HCT116 (cell line): ENCODE measurements at regions not wholly inside any gene's neighbourhood (a gene's known extent, or its start where the extent isn't known, plus 50 kb on each side); places are given as distances from the start of the nearest gene placed in this dataset.

ENCODE experiments used
- ATAC-seq: fragments of 200-7000 bp; cut with Tn5 transposase; 2 replicates; pipeline ENCODE4 v1.9.1; 2020; ENCODE audit warnings: mild to moderate bottlenecking, moderate library complexity
- BruUV-seq: library from RNA; stranded (reverse); fragments of 400-500 nt; replicated peaks from 2 replicates; lab custom pipeline; 2021; lab: Mats Ljungman, UMichigan
- CTCF ChIA-PET: fragments of 300-600 bp; sonication (Branson Sonifier 250); formaldehyde crosslinking; loops from one replicate; lab custom pipeline; 2021; ENCODE audit warnings: antibody characterized with exemption; lab: Charles Lee
- POLR2A ChIA-PET: fragments of 300-600, 350-600 bp; sonication (Branson Sonifier 250); formaldehyde crosslinking; loops from one replicate; lab custom pipeline; 2021; ENCODE audit warnings: antibody characterized with exemption; lab: Charles Lee
- RAD21 ChIA-PET, 2 experiments: fragments of 300-600 bp; sonication (Branson Sonifier 250); formaldehyde crosslinking; loops; one replicate each; lab custom pipeline; 2023; ENCODE audit warnings: low total read pairs in 2 of 2; ENCODE audit not compliant: uncharacterized antibody in 2 of 2, unreplicated experiment in 2 of 2, low non-redundant PET in 1 of 2; lab: Charles Lee
- DNase-seq: peaks from one replicate; pipeline ENCODE4 v3.0.0-alpha.2; 2010; ENCODE audit warnings: low read depth, low spot score
- H2AFZ ChIP-seq: fragments of 200-600 bp; shearing (Covaris generic), sonication (generic); 2 replicates; pipeline ENCODE4 v1.6.1; 2017; ENCODE audit warnings: low read depth, mixed run types, mixed read lengths, antibody characterized with exemption, low read length; ENCODE audit not compliant: poor library complexity, severe bottlenecking
- H3K27ac ChIP-seq: 2 replicates; pipeline ENCODE4 v1.5.1; 2012; ENCODE audit warnings: low read depth, low read length
- H3K27me3 ChIP-seq: fragments of 200-600 bp; sonication (generic); 2 replicates; pipeline ENCODE4 v1.6.1; 2016; ENCODE audit warnings: mixed run types, low read length, mixed read lengths; ENCODE audit not compliant: insufficient read depth
- H3K36me3 ChIP-seq, 2 experiments: fragments of 200-500 bp in 1 of 2; fragments of 200-600 bp in 1 of 2; sonication (Bioruptor generic) in 1 of 2; sonication (generic) in 1 of 2; 2 replicates each; pipeline versions ENCODE4 v1.5.1 to v1.6.1; 2014 to 2016; ENCODE audit warnings: low read length in 2 of 2, inconsistent platforms in 1 of 2, mixed read lengths in 1 of 2, mixed run types in 1 of 2; ENCODE audit not compliant: insufficient read depth in 2 of 2, control insufficient read depth in 1 of 2
- H3K4me1 ChIP-seq, 2 experiments: fragments of 200-600 bp in 1 of 2; sonication (generic) in 1 of 2; 2 replicates each; pipeline versions ENCODE4 v1.5.1 to v1.6.1; 2012 to 2017; ENCODE audit warnings: low read length in 2 of 2, inconsistent platforms in 1 of 2, mild to moderate bottlenecking in 1 of 2, mixed read lengths in 1 of 2, mixed run types in 1 of 2, moderate library complexity in 1 of 2; ENCODE audit not compliant: insufficient read depth in 2 of 2, control insufficient read depth in 1 of 2
- H3K4me2 ChIP-seq: fragments of 200-600 bp; sonication (generic); 2 replicates; pipeline ENCODE4 v1.6.1; 2017; ENCODE audit warnings: mixed run types, low read length, mixed read lengths
- H3K4me3 ChIP-seq, 2 experiments: fragments of 200-600 bp in 1 of 2; sonication (generic) in 1 of 2; replicated peaks in 1 of 2; 2 replicates each; pipeline ENCODE4 v1.5.1; 2011 to 2016; ENCODE audit warnings: low read length in 2 of 2, control low read depth in 1 of 2, low read depth in 1 of 2, mild to moderate bottlenecking in 1 of 2, mixed read lengths in 1 of 2, mixed run types in 1 of 2
- H3K79me2 ChIP-seq: fragments of 200-600 bp; sonication (generic); 2 replicates; pipeline ENCODE4 v1.6.1; 2017; ENCODE audit warnings: mild to moderate bottlenecking, mixed run types, low read length, moderate library complexity, mixed read lengths; ENCODE audit not compliant: insufficient read depth
- H3K9ac ChIP-seq: fragments of 200-600 bp; sonication (generic); 2 replicates; pipeline ENCODE4 v1.6.1; 2016; ENCODE audit warnings: low read length, mixed read lengths
- H3K9me2 ChIP-seq: fragments of 200-600 bp; sonication (generic), shearing (Covaris generic); 2 replicates; pipeline ENCODE4 v1.6.1; 2017; ENCODE audit warnings: mixed run types, mild to moderate bottlenecking, moderate library complexity; ENCODE audit not compliant: insufficient read depth
- H3K9me3 ChIP-seq, 2 experiments: fragments of 200-500 bp in 1 of 2; fragments of 200-600 bp in 1 of 2; sonication (Bioruptor generic) in 1 of 2; sonication (generic) in 1 of 2; 2 replicates each; pipeline ENCODE4 v1.6.1; 2014 to 2017; ENCODE audit warnings: low read length in 2 of 2, mixed read lengths in 2 of 2, inconsistent platforms in 1 of 2, low read depth in 1 of 2, mild to moderate bottlenecking in 1 of 2, mixed run types in 1 of 2, moderate library complexity in 1 of 2; ENCODE audit not compliant: control insufficient read depth in 1 of 2, insufficient read depth in 1 of 2
- H4K20me1 ChIP-seq: fragments of 200-600 bp; sonication (generic), shearing (Covaris generic); 2 replicates; pipeline ENCODE4 v1.6.1; 2017; ENCODE audit warnings: mixed run types, mild to moderate bottlenecking, moderate library complexity; ENCODE audit not compliant: insufficient read depth
- ATF3 ChIP-seq: IDR thresholded peaks from 2 replicates; pipeline ENCODE4 v1.6.1; 2012
- CEBPB ChIP-seq: IDR thresholded peaks from 2 replicates; pipeline ENCODE4 v1.6.1; 2012; ENCODE audit warnings: low read depth
- EGR1 ChIP-seq: IDR thresholded peaks from 2 replicates; pipeline ENCODE4 v1.6.1; 2012; ENCODE audit warnings: low read depth
- ELF1 ChIP-seq: IDR thresholded peaks from 2 replicates; pipeline ENCODE4 v1.6.1; 2012; ENCODE audit warnings: low read depth, borderline replicate concordance
- EZH2 ChIP-seq: fragments of 200-600 bp; sonication (generic); IDR thresholded peaks from 2 replicates; pipeline ENCODE4 v1.6.1; 2017; ENCODE audit warnings: antibody characterized with exemption, mixed run types
- EZH2phosphoT487 ChIP-seq: fragments of 200-600 bp; IDR thresholded peaks from 2 replicates; pipeline ENCODE4 v1.6.1; 2018; ENCODE audit warnings: antibody characterized with exemption, borderline replicate concordance
- JUND ChIP-seq: IDR thresholded peaks from 2 replicates; pipeline ENCODE4 v1.6.1; 2012
- POLR2A ChIP-seq: IDR thresholded peaks from 2 replicates; pipeline ENCODE4 v1.7.0; 2011; ENCODE audit warnings: borderline replicate concordance; ENCODE audit not compliant: insufficient read depth, insufficient read length; ENCODE audit errors: extremely low read depth
- POLR2AphosphoS5 ChIP-seq: IDR thresholded peaks from 2 replicates; pipeline ENCODE4 v1.6.1; 2011; ENCODE audit warnings: mild to moderate bottlenecking, low read depth, low read length, moderate library complexity
- RAD21 ChIP-seq: IDR thresholded peaks from 2 replicates; pipeline ENCODE4 v1.6.1; 2012; ENCODE audit warnings: low read depth, mild to moderate bottlenecking
- SP1 ChIP-seq: IDR thresholded peaks from 2 replicates; pipeline ENCODE4 v1.6.1; 2012; ENCODE audit warnings: low read depth
- SRF ChIP-seq: IDR thresholded peaks from 2 replicates; pipeline ENCODE4 v1.6.1; 2012; ENCODE audit warnings: low read depth
- TCF7L2 ChIP-seq: IDR thresholded peaks from 2 replicates; pipeline ENCODE4 v1.7.0; 2011; ENCODE audit warnings: borderline replicate concordance, inconsistent platforms; ENCODE audit not compliant: insufficient read depth, insufficient read length; ENCODE audit errors: extremely low read depth
- YY1 ChIP-seq: IDR thresholded peaks from 2 replicates; pipeline ENCODE4 v1.6.1; 2011; ENCODE audit warnings: low read length, low read depth, moderate library complexity, mild to moderate bottlenecking; ENCODE audit not compliant: insufficient replicate concordance; ENCODE audit errors: extremely low read depth
- ZNF274 ChIP-seq: fragments of 200-500 bp; sonication (Bioruptor generic); IDR thresholded peaks from 2 replicates; pipeline ENCODE4 v1.6.1; 2014; ENCODE audit warnings: mild to moderate bottlenecking, low read depth, low read length, inconsistent platforms
- intact Hi-C: fragments of 100-400 bp; cut with micrococcal nuclease; formaldehyde crosslinking; loops from 2 replicates; pipeline ENCODE4 v1.10.0; 2022
- TF ChIP-seq, protein P1 (sequence below): IDR thresholded peaks from 2 replicates; pipeline ENCODE4 v1.6.1; 2011; ENCODE audit warnings: mild to moderate bottlenecking, low read length, moderate library complexity; ENCODE audit not compliant: insufficient replicate concordance; ENCODE audit errors: extremely low read depth
- TF ChIP-seq, protein P2 (sequence below): IDR thresholded peaks from 2 replicates; pipeline ENCODE4 v1.6.1; 2012; ENCODE audit warnings: low read depth

GRCh38 chr1:232307296-232308017, 322.5 kb downstream of the SIPA1L2 start:
- Histone ChIP-seq H3K4me2 (no peak overlapping the region), H3K4me3 (no peak overlapping the region), H3K4me1 (no peaks in the 10 kb centered on the region), H3K9ac (no peak overlapping the region), H4K20me1 (no peaks in the 10 kb centered on the region), H2AFZ (no peak overlapping the region), H3K27me3 (no peaks in the 10 kb centered on the region), H3K9me2 (no peaks in the 10 kb centered on the region), H3K9me3 (no peaks in the 10 kb centered on the region), H3K36me3 (no peaks in the 10 kb centered on the region), H3K79me2 (no peaks in the 10 kb centered on the region), H3K27ac (no peak overlapping the region)
- TF ChIP-seq JUND (no peak), YY1 (no peak), EZH2 (no peak), SP1 (no peak), POLR2AphosphoS5 (no peak), CEBPB (no peak), EZH2phosphoT487 (no peak), EGR1 (no peak), SRF (no peak), ATF3 (no peak), POLR2A (no peak), ZNF274 (no peak), TCF7L2 (no peak), RAD21 (no peak), ELF1 (no peak)
- TF ChIP-seq, protein P1, sequence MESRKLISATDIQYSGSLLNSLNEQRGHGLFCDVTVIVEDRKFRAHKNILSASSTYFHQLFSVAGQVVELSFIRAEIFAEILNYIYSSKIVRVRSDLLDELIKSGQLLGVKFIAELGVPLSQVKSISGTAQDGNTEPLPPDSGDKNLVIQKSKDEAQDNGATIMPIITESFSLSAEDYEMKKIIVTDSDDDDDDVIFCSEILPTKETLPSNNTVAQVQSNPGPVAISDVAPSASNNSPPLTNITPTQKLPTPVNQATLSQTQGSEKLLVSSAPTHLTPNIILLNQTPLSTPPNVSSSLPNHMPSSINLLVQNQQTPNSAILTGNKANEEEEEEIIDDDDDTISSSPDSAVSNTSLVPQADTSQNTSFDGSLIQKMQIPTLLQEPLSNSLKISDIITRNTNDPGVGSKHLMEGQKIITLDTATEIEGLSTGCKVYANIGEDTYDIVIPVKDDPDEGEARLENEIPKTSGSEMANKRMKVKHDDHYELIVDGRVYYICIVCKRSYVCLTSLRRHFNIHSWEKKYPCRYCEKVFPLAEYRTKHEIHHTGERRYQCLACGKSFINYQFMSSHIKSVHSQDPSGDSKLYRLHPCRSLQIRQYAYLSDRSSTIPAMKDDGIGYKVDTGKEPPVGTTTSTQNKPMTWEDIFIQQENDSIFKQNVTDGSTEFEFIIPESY: no peak
- TF ChIP-seq, protein P2, sequence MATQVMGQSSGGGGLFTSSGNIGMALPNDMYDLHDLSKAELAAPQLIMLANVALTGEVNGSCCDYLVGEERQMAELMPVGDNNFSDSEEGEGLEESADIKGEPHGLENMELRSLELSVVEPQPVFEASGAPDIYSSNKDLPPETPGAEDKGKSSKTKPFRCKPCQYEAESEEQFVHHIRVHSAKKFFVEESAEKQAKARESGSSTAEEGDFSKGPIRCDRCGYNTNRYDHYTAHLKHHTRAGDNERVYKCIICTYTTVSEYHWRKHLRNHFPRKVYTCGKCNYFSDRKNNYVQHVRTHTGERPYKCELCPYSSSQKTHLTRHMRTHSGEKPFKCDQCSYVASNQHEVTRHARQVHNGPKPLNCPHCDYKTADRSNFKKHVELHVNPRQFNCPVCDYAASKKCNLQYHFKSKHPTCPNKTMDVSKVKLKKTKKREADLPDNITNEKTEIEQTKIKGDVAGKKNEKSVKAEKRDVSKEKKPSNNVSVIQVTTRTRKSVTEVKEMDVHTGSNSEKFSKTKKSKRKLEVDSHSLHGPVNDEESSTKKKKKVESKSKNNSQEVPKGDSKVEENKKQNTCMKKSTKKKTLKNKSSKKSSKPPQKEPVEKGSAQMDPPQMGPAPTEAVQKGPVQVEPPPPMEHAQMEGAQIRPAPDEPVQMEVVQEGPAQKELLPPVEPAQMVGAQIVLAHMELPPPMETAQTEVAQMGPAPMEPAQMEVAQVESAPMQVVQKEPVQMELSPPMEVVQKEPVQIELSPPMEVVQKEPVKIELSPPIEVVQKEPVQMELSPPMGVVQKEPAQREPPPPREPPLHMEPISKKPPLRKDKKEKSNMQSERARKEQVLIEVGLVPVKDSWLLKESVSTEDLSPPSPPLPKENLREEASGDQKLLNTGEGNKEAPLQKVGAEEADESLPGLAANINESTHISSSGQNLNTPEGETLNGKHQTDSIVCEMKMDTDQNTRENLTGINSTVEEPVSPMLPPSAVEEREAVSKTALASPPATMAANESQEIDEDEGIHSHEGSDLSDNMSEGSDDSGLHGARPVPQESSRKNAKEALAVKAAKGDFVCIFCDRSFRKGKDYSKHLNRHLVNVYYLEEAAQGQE: no peak
- CTCF ChIA-PET: interaction anchor here (1.0 kb wide), 1 partner anchor 15 kb away, joined by 3 read pairs; no protein-coding TSS in a partner anchor
- ATAC-seq (no peak), DNase-seq (no peak)
- POLR2A ChIA-PET: no interaction called here
- RAD21 ChIA-PET: interaction anchor here in 1 of 2 experiments (0.6 kb wide), 1 partner anchor 376 kb away, joined by 3 read pairs; no protein-coding TSS in a partner anchor
- BruUV-seq: no TSS peak
- intact Hi-C loops: no loop called here
